CD14-positive monocyte (primary cell): ENCODE measurements at regions not wholly inside any gene's neighbourhood (a gene's known extent, or its start where the extent isn't known, plus 50 kb on each side); places are given as distances from the start of the nearest gene placed in this dataset.

ENCODE experiments used
- DNase-seq, 3 donors: peaks; one replicate each; pipeline ENCODE4 v3.0.0-alpha.2; 2011 to 2022
- H2AFZ ChIP-seq: 2 replicates; pipeline ENCODE4 v1.6.0; 2012; ENCODE audit warnings: mild to moderate bottlenecking, low read depth, low read length, inconsistent platforms; ENCODE audit not compliant: insufficient read depth, poor library complexity, severe bottlenecking
- H3K27ac ChIP-seq, 2 donors: 1 replicate in 1 of 2; 2 replicates in 1 of 2; pipeline ENCODE4 v1.5.1; 2012 to 2013; ENCODE audit warnings: low read length in 2 of 2, control low read depth in 1 of 2, inconsistent platforms in 1 of 2, low read depth in 1 of 2, mild to moderate bottlenecking in 1 of 2
- H3K27me3 ChIP-seq, 2 donors: one replicate each; pipeline versions ENCODE4 v1.6.0 to v1.6.1; 2011 to 2013; ENCODE audit warnings: low read length in 2 of 2; ENCODE audit not compliant: control insufficient read depth in 2 of 2, insufficient read depth in 2 of 2
- H3K36me3 ChIP-seq, 2 donors: replicated peaks in 1 of 2; 1 replicate in 1 of 2; 2 replicates in 1 of 2; pipeline versions ENCODE4 v1.5.1 to v1.6.1; 2012 to 2013; ENCODE audit warnings: low read length in 2 of 2, control low read depth in 1 of 2, inconsistent platforms in 1 of 2, mild to moderate bottlenecking in 1 of 2; ENCODE audit not compliant: insufficient read depth in 2 of 2, control insufficient read depth in 1 of 2
- H3K4me1 ChIP-seq, 2 donors: 1 replicate in 1 of 2; 2 replicates in 1 of 2; pipeline versions ENCODE4 v1.5.1 to v1.6.1; 2012 to 2013; ENCODE audit warnings: low read length in 2 of 2, control low read depth in 1 of 2, inconsistent platforms in 1 of 2, mild to moderate bottlenecking in 1 of 2, moderate library complexity in 1 of 2; ENCODE audit not compliant: insufficient read depth in 2 of 2, control insufficient read depth in 1 of 2
- H3K4me2 ChIP-seq: replicated peaks from 2 replicates; pipeline ENCODE3; 2012; ENCODE audit warnings: low read length, moderate library complexity, mild to moderate bottlenecking; ENCODE audit not compliant: poor library complexity, severe bottlenecking; ENCODE audit errors: extremely low read depth
- H3K4me3 ChIP-seq, 3 experiments: fragments of 200-600 bp in 1 of 3; sonication (generic) in 1 of 3; replicated peaks in 1 of 3; 1 replicate in 2 of 3; 2 replicates in 1 of 3; pipeline ENCODE4 v1.5.1; 2011 to 2013; ENCODE audit warnings: low read length in 3 of 3, mild to moderate bottlenecking in 3 of 3, control low read depth in 2 of 3, low read depth in 2 of 3, inconsistent platforms in 1 of 3, moderate library complexity in 1 of 3
- H3K79me2 ChIP-seq: 2 replicates; pipeline ENCODE4 v1.6.0; 2012; ENCODE audit warnings: mild to moderate bottlenecking, control low read depth, inconsistent platforms, low read length, moderate library complexity; ENCODE audit not compliant: insufficient read depth
- H3K9ac ChIP-seq: 2 replicates; pipeline ENCODE4 v1.6.0; 2017; ENCODE audit warnings: low read length, mild to moderate bottlenecking; ENCODE audit not compliant: insufficient read depth, poor library complexity, severe bottlenecking
- H3K9me3 ChIP-seq, 2 donors: replicated peaks in 1 of 2; 1 replicate in 1 of 2; 2 replicates in 1 of 2; pipeline versions ENCODE4 v1.5.1 to v1.6.1; 2012 to 2013; ENCODE audit warnings: low read length in 2 of 2, control low read depth in 1 of 2; ENCODE audit not compliant: control insufficient read depth in 1 of 2, insufficient read depth in 1 of 2
- H4K20me1 ChIP-seq: 2 replicates; pipeline ENCODE4 v1.6.0; 2012; ENCODE audit warnings: mild to moderate bottlenecking, low read length, control low read depth, moderate library complexity; ENCODE audit not compliant: insufficient read depth
- H3K27ac Mint-ChIP-seq, 7 donors: one replicate each; pipeline ENCODE4 v1.8.0; 2020; ENCODE audit warnings: mild to moderate bottlenecking in 7 of 7, mixed read lengths in 7 of 7, moderate library complexity in 6 of 7, inconsistent platforms in 2 of 7
- H3K27me3 Mint-ChIP-seq, 3 donors: one replicate each; pipeline ENCODE4 v1.8.0; 2021 to 2022; ENCODE audit warnings: low read depth in 3 of 3, mild to moderate bottlenecking in 3 of 3, mixed read lengths in 3 of 3, moderate library complexity in 3 of 3, inconsistent platforms in 1 of 3
- H3K36me3 Mint-ChIP-seq, 2 donors: one replicate each; pipeline ENCODE4 v1.8.0; 2020; ENCODE audit warnings: mixed read lengths in 2 of 2, inconsistent platforms in 1 of 2, mild to moderate bottlenecking in 1 of 2
- H3K4me1 Mint-ChIP-seq: one replicate; pipeline ENCODE4 v1.8.0; 2020; ENCODE audit warnings: mild to moderate bottlenecking, mixed read lengths
- H3K4me3 Mint-ChIP-seq, 2 donors: one replicate each; pipeline ENCODE4 v1.8.0; 2020; ENCODE audit warnings: mild to moderate bottlenecking in 2 of 2, mixed read lengths in 2 of 2, moderate library complexity in 1 of 2
- H3K9me3 Mint-ChIP-seq, 7 donors: one replicate each; pipeline ENCODE4 v1.8.0; 2020 to 2022; ENCODE audit warnings: mixed read lengths in 7 of 7, mild to moderate bottlenecking in 6 of 7, moderate library complexity in 6 of 7, inconsistent platforms in 2 of 7
- CTCF ChIP-seq: fragments of 200-600 bp; IDR thresholded peaks from one replicate; pipeline ENCODE4 v1.8.0; 2022; ENCODE audit warnings: antibody characterized with exemption, mild to moderate bottlenecking
- WGBS: methylation state at CpG from one replicate; pipeline ENCODE4 v1.1.5; 2013; ENCODE audit warnings: missing lambda C conversion rate; ENCODE audit not compliant: insufficient coverage; 5-methylcytosine and 5-hydroxymethylcytosine counted together
- intact Hi-C, 2 donors: fragments of 100-400 bp; cut with micrococcal nuclease; formaldehyde crosslinking; loops; one replicate each; pipeline versions ENCODE4 v1.15.0 to v1.15.1; 2023

DNA sequence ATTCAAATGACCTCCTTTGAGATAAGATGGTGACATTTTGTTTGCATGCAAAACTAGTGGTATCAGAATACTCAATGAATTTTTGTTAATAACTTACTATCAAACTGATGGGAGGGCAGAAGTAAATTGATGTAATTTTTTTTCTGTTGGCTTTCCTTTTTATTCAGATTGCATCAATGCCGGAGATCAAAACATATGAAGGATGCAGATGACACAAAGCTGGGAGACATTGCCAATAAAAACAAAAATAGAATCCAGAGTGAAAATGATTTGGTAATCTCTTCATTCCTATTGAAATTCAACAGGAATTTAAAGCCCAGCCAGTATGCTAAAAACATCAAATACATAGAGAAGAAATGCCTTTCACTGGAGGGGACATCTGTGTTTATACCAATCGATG is 1655.3 kb upstream of the C9orf72 start:
- intact Hi-C loops, result no loop called here
- no peak overlapping the region for H3K4me3 Mint-ChIP-seq
- Histone ChIP-seq H3K4me1 (no peaks in the 10 kb centered on the region), H3K4me2 (no peak overlapping the region), H2AFZ (no peak overlapping the region), H4K20me1 (no peaks in the 10 kb centered on the region), H3K27me3 (no peaks in the 10 kb centered on the region), H3K9ac (no peak overlapping the region), H3K27ac (no peak overlapping the region), H3K36me3 (no peaks in the 10 kb centered on the region), H3K9me3 (peaks cover 0 to 3% of the 10 kb centered on the region in 2 donors), H3K4me3 (no peak overlapping the region), H3K79me2 (no peaks in the 10 kb centered on the region)
- H3K9me3 Mint-ChIP-seq, result peaks cover 0 to 3% (median 0%) of the 10 kb centered on the region in 7 donors
- no CpG with 5 or more reads among the region's 2 CpGs for WGBS
- TF ChIP-seq CTCF, result no peak
- no peaks in the 10 kb centered on the region for H3K4me1 Mint-ChIP-seq
- DNase-seq, result no peak
- H3K36me3 Mint-ChIP-seq, result no peaks in the 10 kb centered on the region
- peaks cover 0 to 1% (median 0%) of the 10 kb centered on the region in 3 donors for H3K27me3 Mint-ChIP-seq
- no peak overlapping the region for H3K27ac Mint-ChIP-seq

DNA sequence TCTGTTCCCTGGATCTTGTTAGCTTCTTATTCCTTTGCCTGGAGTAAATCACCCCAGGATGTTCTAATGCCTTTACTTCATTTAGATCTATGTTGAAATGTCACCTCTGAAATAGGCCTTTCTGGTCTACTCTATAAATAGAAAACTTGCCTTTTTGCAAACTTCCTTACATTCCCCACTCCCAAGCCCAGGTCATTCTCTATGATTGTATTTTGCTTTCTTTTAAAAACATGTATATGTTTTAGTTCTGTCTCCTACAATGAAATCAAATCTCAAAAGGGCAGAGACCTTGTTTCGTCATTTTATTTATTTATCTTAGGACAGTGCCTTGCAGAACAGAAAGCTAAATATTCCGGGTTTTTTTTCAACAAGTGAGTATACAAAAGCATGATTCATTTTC is 1657.7 kb upstream of the C9orf72 start:
- no peak overlapping the region for H3K27ac ChIP-seq
- TF ChIP-seq CTCF, result no peak
- Mint-ChIP-seq H3K27ac (no peak overlapping the region), H3K4me3 (no peak overlapping the region), H3K4me1 (no peaks in the 10 kb centered on the region), H3K27me3 (peaks cover 0 to 1% (median 0%) of the 10 kb centered on the region in 3 donors), H3K36me3 (no peaks in the 10 kb centered on the region), H3K9me3 (peaks cover 0 to 3% (median 0%) of the 10 kb centered on the region in 7 donors)
- no peak overlapping the region for H3K4me2 ChIP-seq
- H3K4me3 ChIP-seq, result no peak overlapping the region
- DNase-seq, result no peak
- H3K4me1 ChIP-seq, result no peaks in the 10 kb centered on the region
- H3K79me2 ChIP-seq, result no peaks in the 10 kb centered on the region
- no peaks in the 10 kb centered on the region for H3K36me3 ChIP-seq
- no peak overlapping the region for H2AFZ ChIP-seq
- H3K9ac ChIP-seq, result no peak overlapping the region
- intact Hi-C loops, result no loop called here
- no peaks in the 10 kb centered on the region for H4K20me1 ChIP-seq
- no CpG with 5 or more reads among the region's 2 CpGs for WGBS
- peaks cover 0 to 3% of the 10 kb centered on the region in 2 donors for H3K9me3 ChIP-seq
- H3K27me3 ChIP-seq, result no peaks in the 10 kb centered on the region
